HG02678 (cell line): ENCODE measurements at regions not wholly inside any gene's neighbourhood (a gene's known extent, or its start where the extent isn't known, plus 50 kb on each side); places are given as distances from the start of the nearest gene placed in this dataset.

Experiments used
- ATAC-seq: cut with Tn5 transposase; IDR thresholded peaks from one replicate; pipeline ENCODE4 v1.9.1; 2021; ENCODE audit warnings: mild to moderate bottlenecking, moderate library complexity; ENCODE audit not compliant: unreplicated experiment

DNA sequence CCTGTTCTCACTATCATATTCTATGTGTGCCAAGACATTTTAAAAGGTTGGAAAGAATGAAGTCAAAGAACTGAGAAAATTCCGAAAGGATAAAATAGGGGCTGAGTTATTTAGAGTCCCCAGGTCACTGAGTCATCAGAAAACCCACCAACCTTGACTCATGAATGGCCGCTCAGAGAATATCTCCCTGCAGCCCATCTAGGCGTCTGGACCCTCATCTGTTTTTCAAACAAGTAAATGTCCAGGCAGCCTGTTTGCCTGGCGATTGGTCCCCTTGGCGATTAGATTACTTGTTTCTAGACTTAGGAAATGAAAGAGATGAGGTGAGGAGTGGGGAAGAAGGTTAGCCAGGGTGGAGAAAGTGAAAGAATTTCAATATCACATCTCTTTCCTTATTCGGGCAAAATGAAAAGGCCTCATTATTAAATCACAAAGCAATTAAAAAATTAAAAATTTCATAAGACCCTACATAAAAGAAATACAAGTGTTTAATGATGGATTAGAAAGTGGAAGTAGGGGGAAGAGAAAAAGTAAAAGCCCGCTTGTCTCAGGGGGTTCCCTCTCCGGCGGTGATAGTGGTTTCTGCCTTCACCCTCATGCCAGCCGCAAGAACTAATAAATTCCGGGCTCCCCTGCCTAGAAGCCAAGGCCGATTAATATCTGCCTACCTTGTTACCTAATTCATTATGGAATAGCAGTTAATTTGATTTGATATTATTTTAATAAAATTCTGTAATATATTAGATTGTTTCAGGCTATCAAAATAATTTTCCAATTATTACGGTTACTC lies 415.9 kb downstream of the BCL11B start:
- no peak for ATAC-seq

- no peak for ATAC-seq
These were observed 413.8 kb downstream of the BCL11B start for GRCh38 chr14:98858158-98858557.

DNA sequence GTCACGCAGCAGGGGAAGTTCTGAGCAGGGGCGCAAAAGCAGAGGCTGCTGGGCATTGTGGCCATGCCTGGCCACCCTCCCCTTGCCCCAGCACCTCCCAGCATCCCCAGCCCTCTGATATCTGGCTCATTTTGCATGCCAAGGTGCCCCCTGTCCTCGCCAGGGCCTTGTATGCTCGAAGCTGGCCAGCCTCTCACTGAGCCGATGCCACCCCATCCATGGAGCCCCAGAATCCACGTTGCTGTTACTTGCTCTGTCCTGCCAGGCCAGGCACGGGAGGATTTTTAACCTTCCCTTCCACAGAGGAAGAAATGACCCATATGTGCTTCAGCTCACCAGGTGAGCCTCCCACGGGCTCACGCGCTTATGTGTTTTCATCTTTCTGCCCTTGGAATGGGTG lies 413.4 kb downstream of the BCL11B start:
- no peak for ATAC-seq

- ATAC-seq, result no peak
These were observed 412.7 kb downstream of the BCL11B start for GRCh38 chr14:98859301-98859700.

- ATAC-seq, result no peak
These were observed 407.8 kb downstream of the BCL11B start for GRCh38 chr14:98864211-98864610.

DNA sequence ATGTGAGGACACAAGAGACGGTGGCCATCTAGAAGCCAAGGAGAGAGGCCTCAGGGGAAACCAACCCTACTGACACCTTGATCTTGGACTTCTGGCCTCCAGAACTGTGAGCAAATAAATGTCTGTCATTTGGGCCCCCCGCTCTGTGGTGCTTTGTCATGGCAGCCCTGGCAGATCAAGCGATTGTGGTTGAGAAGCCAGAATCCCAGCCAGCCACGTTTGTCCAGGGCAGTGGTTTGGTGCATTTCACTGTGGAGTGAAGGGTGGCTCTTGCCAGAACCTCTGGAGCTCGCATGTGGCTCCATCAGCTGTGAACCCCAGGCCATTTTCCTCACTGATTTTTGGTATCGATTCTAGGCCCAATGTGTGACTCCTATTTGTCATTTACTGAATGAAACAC lies 404.9 kb downstream of the BCL11B start:
- no peak for ATAC-seq

- no peak for ATAC-seq
These were observed 404.3 kb downstream of the BCL11B start for GRCh38 chr14:98867726-98868125.

DNA sequence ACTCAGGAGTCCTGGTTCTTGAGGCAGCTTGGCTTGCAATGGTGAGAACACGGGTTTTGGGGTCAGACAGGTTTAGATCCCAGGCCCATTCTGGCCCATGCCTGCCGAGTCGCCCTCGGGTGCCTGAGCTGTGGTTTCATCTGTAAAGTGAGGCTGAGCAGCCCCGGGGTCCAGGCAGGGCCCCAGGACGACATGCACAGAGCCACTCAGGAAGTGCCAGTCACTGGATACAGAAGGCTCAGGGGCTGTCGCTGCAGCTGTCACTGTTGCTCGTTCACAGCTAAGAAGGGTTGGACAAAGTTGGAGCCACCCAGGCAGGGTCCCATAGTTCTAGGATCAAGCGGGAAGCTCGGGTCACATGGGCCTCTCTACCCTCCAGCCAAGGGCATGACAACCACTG lies 403.1 kb downstream of the BCL11B start:
- ATAC-seq, result no peak

- no peak for ATAC-seq
These were observed 400.2 kb downstream of the BCL11B start for GRCh38 chr14:98871796-98872195.

DNA sequence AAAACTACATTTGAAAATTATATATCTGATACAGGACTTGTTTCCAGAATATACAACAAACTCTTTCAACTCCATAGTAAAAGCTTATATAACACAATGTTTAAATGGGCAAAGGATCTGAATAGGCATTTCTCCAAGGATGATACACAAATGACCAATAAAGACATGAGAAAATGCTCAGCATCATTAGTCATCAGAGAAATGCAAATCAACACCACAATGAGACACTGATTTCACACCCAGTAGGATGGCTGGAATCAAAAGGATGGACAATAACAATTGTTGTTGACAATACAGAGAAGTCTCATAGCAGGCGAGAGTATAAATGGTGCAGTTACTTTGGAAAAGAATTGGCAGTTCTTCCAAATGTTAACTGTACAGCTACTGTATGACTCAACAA lies 394.9 kb downstream of the BCL11B start:
- ATAC-seq, result no peak

DNA sequence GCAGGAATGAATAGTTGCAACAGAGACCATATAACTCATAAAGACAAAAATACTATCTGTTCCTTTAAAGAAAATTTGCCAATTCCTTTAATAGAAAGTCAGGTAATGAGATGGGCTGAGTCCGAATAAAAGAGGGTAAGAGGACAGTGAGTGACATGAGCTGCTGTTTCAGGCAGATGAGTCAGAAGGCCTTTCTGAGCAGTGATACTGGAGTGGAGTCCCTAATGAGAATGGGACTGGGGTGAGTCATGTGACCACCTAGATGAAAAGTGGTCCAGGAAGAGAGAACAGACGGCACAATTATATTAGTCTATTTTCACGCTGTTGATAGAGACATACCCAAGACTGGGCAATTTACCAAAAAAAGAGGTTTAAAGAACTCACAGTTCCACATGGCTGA lies 393.7 kb downstream of the BCL11B start:
- ATAC-seq, result no peak

- no peak for ATAC-seq
These were observed 385.0 kb downstream of the BCL11B start for GRCh38 chr14:98886982-98887381.

DNA sequence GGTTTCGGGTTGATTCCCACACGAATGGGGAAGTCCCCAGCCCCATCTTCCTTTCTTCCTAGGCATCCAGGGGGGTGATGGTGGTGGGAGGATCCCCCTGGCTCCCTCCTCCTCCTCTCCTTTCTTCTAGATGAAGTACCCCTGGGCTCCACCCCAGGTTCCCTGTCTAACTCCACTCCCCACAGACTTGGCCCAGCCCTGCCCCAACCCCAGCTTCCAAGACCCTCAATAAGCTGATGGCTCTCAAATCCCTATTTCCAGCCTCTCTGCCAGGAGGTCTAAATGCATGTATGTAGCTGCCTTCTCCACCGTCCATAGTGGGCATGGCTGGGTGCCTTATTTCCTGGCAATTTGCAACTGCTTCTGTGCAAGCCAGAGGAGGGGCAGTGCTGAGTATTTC lies 383.7 kb downstream of the BCL11B start:
- no peak for ATAC-seq

DNA sequence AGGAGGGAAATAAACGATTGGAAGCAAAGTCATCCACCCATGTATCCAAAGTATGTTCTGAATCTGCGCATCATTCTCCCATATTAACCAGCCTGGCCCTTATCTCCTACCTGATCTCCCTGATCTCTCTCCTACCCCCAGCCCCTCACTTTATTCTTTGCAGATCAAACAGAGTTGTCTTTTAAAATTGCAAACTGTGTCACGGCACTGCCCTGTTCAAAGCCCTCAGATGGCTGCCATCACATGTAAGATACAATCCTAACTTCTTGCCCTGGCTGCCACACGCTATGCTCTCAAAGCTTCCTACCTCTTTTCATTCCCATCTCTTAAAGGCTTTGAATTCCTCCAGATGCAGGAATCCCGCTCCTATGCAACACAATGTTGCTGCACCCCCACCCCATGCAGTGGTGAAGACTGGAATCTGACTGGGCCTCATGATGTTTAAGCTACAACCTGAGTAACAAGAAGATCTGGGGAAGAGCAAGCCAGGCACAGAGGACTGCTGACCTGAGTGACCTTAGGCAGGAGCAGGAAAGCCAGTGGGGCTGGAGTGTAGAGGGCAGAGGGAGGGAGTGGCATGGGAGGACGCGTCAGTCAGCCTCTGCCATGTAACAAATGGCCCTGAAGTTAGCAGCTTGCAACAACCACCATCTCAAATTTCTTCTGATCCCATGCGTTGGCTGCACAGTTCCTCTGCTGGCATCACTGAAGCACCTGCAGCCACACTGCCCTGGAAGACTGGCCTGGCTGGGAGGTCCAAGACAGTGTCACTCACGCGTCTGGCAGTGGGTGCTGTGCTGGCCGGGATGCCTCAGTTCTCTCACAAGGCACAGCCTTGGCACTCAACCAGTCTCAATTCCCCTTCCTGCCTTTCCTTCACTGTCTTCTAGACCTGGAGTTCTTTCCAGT lies 382.8 kb downstream of the BCL11B start:
- no peak for ATAC-seq

DNA sequence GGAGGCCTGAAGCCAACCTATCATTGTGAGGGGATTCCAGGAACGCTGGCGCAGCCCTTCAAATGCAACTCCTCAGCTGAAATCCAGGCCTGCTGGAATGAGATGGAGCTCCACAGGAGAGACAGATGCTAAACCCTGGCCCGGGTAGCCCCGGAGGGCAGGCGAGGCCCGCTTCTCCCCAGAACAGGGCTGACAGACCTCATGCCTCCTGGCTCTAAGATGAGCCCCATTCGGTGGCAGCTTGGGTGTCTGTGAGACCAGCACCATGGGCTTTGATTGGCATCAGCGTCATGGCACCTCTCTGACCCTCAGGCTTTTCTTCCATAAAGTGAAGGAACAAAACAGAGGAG lies 382.2 kb downstream of the BCL11B start:
- no peak for ATAC-seq

- no peak for ATAC-seq
These were observed 381.2 kb downstream of the BCL11B start for GRCh38 chr14:98890556-98891340.

DNA sequence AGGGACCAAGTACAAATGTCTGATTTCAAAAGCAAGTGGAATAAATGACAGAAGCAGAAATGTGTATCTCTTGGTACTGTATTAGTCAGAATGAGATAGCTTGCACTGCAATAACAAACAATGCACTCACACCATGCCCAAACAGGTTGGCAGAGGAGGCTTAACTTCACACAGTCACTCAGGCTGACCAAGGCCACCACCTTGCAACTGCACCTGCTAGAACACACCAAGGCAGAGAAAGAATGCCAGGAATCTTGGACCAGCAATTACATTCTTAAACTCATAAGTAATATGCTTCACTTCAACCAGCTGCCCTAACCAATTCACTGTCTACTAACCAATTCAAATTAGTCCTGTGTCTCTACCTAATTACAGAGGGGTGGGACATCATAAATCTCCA lies 378.3 kb downstream of the BCL11B start:
- no peak for ATAC-seq

- no peak for ATAC-seq
These were observed 377.4 kb downstream of the BCL11B start for GRCh38 chr14:98894600-98894999.

- no peak for ATAC-seq
These were observed 375.5 kb downstream of the BCL11B start for GRCh38 chr14:98896449-98896848.

DNA sequence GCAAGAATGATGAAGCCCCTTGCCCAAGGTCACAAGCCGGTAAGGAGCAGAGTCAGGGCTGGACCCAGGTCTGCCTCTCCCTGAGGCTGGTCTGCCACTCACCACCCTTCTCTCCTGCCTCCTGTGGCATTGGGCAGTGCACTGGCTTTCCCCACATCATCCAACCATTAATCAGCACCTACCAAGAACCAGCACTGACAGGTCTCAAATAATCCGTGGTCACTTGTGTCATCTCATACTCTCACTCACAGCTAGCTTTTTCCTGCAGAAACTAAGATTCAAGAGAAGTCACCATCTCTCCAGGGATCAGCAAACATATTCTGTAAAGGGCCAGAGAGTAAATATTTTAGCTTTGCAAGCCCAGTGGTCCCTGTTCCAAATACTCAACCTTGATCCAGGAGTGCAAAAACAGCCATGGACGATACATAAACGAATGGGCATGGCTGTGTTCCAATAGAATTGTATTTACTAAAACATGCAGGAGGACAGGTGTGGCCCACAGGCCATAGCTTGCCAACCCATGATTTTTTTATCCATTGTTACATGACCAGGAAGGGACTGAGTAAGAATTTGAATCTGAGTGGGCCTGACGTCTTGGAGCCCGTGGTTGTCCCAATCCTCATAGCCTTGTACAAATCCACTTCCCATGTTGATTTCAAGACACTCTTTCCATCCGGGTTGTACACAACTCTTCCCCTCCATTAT lies 374.2 kb downstream of the BCL11B start:
- ATAC-seq, result no peak

DNA sequence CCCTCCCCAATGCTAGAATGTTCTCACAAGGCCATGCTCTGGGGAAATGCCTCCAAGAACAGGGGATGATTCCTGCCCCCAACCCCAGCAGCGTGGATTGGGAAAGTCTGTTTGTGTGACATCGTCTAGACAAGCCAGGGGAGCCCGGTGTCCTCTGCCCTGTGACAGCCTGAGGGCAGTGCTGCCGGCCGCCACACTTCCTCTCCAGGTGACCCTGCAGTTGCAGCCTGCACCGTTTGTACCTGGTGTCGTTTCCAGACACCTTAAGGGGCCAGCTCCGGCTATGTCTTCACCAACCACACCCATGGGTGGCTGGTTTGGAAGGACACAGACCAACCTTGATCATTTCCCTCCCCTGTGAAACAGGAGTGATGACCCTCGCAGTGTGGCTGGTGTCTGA lies 372.6 kb downstream of the BCL11B start:
- ATAC-seq, result no peak
